ENCODE measurements at regions not wholly inside any gene's neighbourhood (a gene's known extent, or its start where the extent isn't known, plus 50 kb on each side); places are given as distances from the start of the nearest gene placed in this dataset.

GRCh38 chr4:24312261-24312913 is 272.0 kb downstream of the DHX15 start:
- in situ Hi-C loops (cut with HindIII; ENCODE audit: low sequenced_read_pairs) = no loop called here

DNA sequence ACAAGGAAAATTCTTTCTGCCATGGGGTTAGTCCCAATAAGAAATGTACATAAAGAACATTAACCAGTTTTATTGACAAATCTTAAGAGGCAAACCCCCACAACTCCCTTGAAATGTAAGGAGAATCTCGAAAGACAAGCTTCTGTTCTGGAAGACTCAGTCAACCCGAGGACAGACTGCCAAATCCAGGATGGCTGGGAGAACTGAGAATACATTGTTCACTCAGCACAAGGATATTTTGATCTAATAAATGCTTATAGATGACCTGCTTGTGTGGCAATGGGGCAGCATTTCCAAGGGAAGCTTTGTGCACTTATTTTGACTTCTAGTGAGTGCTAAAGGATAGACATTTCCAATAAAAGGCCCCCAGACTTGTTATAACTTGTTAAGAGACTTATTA is 280.4 kb downstream of the DHX15 start:
- in situ Hi-C loops (cut with HindIII; ENCODE audit: low sequenced_read_pairs) = no loop called here

DNA sequence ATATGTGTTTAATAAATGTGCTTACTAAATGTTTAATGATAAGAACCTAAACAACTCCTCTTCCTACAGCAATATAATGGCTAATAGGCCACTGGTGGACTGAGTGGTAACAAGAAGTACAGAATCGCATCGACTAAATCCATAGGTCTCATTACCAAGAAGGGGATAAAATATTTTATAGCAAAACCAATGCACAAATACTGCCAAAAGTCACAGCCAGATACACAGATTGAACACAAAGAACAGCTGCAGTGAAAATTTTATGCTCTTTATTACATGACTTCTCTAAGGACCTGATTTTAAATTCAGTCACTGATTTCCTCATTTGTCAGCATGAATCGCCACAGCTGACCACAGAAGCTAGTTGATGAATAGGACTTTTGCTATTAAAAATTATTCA is 285.4 kb downstream of the DHX15 start:
- in situ Hi-C loops (cut with HindIII; ENCODE audit: low sequenced_read_pairs) = no loop called here

DNA sequence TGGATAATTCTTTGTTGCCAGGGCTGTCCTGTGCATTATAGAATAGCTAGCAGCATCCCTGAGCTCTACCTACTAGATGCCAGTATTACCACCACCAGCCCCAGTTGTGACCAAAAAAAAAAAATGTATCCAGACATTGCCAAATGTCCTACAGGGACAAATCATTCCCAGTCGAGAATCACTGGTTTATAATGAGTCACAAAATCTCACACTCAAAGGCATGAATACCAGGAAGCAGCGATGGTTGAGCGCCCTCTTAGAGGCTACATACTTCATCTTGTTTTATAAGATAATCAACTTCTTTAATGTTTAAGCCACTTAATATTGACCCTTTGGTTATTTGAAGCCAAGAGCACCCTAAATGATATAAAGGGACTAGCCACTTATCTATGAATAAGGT is 297.3 kb downstream of the DHX15 start:
- in situ Hi-C loops (cut with HindIII; ENCODE audit: low sequenced_read_pairs) = no loop called here

DNA sequence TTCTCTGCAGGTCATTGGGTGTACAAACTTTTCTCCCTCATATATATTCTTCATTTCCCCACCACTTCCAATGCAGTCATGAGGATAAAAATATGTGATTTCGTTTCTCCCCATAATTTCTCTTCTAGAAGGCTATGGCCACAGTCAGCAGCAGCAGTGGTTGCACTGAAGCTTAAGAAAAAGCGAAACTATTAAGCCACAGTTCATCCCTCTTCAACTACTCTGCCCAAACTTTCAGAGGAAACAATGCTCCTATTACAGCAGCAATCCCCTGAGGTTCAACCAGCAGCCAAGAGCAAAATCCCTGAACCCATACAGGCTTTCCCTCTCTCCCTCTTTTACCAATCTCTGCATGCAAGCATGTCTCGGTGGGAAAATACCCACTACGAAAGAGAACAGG is 298.6 kb downstream of the DHX15 start:
- in situ Hi-C loops (cut with HindIII; ENCODE audit: low sequenced_read_pairs) = no loop called here

- in situ Hi-C loops (cut with HindIII; ENCODE audit: low sequenced_read_pairs) = no loop called here
These were observed 301.9 kb downstream of the DHX15 start for GRCh38 chr4:24282446-24282845.

GRCh38 chr4:24279911-24280375 is 304.4 kb downstream of the DHX15 start:
- in situ Hi-C loops (cut with HindIII; ENCODE audit: low sequenced_read_pairs) = no loop called here

- in situ Hi-C loops (cut with HindIII; ENCODE audit: low sequenced_read_pairs) = no loop called here
These were observed 304.9 kb downstream of the DHX15 start for GRCh38 chr4:24279469-24279868.

DNA sequence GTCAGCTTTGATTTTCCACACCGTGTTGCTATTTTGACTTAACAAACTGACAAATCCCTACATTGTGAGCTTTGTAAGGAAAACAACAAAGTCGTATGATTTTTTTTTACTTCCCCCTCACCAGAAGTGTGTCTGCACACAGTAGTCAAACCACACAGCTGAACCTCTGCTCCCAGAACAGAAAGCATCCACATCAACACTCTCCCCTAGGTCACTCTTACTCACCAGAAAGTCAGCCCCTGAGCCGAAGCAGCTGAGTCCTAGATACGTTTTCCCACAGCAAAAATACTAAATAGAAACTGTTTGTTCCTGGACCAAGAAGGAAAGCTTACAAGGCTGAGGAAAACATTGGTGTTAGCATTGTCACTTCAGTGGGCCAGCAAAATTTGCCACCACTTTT is 305.7 kb downstream of the DHX15 start:
- in situ Hi-C loops (cut with HindIII; ENCODE audit: low sequenced_read_pairs) = no loop called here

GRCh38 chr4:24274381-24274941 is 309.9 kb downstream of the DHX15 start:
- in situ Hi-C loops (cut with HindIII; ENCODE audit: low sequenced_read_pairs) = no loop called here

GRCh38 chr4:24273136-24273535 is 311.2 kb downstream of the DHX15 start:
- in situ Hi-C loops (cut with HindIII; ENCODE audit: low sequenced_read_pairs) = no loop called here

DNA sequence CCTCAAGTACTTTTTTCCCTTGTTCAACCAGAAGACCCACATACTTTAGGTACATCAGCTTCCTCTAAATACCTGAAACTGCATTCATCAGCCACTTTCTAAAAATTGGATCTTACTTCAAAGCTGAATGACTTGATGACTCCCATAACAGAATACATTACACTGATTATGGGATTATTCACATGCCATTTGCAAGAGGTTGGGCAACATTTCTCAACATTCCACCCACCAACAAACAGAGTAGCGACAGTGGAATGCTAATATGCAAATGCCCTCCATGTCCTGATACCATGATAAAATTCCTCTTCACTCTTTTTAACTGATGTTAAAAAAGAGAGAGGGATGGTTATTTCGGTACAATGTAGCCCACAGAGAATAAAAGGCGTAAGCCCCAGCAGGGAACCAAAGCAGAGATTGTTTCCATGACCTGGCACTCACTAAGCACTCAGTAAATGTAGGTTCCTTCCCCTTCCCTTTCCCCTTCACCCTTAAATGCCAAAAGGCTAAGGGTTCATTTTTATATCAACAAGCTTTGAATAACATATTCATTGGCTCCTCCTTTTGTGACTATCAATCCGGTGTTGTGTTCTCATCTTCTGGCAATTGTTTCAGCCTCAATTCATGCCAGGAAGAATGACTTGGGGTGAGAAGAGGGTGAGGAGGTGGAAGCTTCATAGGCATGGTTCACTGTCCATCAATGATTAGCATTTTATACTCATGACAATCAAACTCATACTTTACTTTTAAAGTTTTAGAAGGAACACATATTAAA is 317.2 kb downstream of the DHX15 start:
- in situ Hi-C loops (cut with HindIII; ENCODE audit: low sequenced_read_pairs) = no loop called here

DNA sequence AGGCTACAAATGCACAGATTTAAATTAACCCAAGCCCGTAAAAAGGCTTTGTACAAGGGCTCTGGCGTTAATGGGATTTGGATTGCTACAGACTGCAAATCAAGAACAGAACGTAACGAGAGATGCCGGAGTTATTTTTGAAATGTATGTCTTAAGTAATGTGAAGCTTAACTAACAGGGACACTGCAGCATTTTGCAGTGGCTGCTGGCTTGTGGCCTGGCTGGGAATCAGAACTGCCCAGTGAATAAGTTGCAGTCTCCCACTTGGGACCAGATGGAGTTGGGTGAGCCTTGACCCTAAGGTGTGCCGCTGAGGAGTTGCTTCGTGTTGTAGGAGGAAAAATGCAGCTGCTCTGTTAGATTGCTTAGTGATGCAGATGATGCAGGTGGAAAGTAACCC is 318.4 kb downstream of the DHX15 start:
- in situ Hi-C loops (cut with HindIII; ENCODE audit: low sequenced_read_pairs) = no loop called here

DNA sequence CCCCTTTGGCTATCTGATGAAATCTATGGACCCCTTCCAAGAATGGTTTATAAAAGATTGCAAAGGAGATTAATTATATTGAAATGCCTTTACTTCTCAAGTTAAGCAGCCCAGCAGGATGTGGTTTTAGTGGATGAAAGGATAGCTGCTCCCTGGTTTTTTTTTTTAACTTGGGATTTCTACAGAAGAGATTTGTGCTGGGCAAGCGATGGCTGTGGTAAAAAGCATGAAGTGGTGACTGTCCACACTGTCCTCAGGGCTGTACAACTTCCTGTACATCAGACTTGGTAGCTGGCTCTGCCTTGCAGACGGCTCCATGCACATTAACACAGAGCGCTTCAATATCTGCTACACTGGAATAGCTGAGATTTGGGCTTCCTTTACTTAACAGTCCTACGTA is 321.7 kb downstream of the DHX15 start:
- in situ Hi-C loops (cut with HindIII; ENCODE audit: low sequenced_read_pairs) = no loop called here

GRCh38 chr4:24262084-24262483 is 322.3 kb downstream of the DHX15 start:
- in situ Hi-C loops (cut with HindIII; ENCODE audit: low sequenced_read_pairs) = no loop called here

DNA sequence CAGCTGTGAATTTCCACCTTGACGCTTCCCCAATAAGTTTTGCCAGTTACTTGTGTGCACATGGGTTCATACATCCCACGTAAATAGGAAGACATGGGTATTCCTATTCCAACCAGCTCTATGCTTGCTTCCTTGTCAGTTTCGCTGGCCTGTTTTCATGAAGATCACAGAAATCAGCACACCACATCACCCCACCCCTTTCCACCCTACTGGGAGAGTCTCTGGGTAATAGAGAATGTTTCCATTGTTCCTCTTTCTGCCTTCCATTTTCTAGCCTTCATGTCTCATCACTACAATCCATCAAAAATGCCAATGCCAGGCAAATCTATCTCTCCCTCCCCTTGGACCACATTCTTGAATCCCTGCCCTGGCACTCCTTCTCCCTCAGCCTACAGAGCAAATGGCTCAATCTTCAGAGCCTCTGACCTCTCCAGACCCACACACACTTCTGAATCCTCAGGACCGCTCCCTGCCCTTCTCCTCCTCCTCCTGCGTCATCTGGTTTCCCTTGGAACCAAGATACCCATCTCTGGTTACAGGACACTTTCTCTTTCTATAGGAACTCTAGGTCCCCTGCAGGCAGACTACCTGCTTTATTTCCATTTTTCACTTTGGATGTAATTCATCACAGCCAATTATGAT is 323.3 kb downstream of the DHX15 start:
- in situ Hi-C loops (cut with HindIII; ENCODE audit: low sequenced_read_pairs) = no loop called here

- in situ Hi-C loops (cut with HindIII; ENCODE audit: low sequenced_read_pairs) = no loop called here
These were observed 324.1 kb downstream of the DHX15 start for GRCh38 chr4:24260133-24260715.

GRCh38 chr4:24256547-24256946 is 327.8 kb downstream of the DHX15 start:
- in situ Hi-C loops (cut with HindIII; ENCODE audit: low sequenced_read_pairs) = no loop called here

GRCh38 chr4:24256066-24256465 is 328.3 kb downstream of the DHX15 start:
- in situ Hi-C loops (cut with HindIII; ENCODE audit: low sequenced_read_pairs) = no loop called here

DNA sequence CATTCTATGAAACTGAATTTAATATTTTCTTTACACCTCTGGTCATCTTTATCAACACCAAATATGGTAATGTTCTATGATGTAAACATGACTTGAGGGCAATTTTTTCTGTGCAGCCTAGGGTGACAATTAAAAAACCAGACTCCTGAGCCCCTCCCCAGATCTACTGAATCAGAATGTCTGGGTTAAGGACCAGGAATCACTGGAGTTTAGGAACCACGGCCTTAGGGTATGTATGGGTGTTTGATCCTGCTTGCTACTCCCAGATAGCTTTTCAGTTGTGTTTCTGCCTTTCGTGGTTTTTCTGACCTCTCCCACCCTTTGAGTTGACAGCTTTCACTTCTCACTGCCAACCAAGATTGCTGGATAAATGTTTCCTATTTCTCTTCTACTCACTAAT is 332.2 kb downstream of the DHX15 start:
- in situ Hi-C loops (cut with HindIII; ENCODE audit: low sequenced_read_pairs) = no loop called here

DNA sequence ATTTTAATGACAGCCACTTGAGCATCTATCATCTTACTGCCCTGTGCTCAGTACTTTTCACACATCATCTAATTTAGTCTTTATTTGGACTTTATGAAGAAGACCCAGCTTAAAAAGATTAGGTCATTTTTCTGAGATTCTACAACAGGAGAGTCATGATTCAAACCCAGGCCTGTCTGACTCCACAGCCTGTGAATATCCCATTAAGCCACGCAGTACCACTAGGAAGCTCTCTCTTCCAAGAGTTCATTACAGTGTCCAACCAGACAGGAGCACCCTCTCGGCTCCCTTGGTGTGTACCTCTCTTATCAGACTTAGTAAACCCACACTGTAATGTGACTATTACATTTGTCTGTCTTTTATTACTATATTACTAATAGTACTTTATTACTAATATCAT is 332.8 kb downstream of the DHX15 start:
- in situ Hi-C loops (cut with HindIII; ENCODE audit: low sequenced_read_pairs) = no loop called here
